ENCODE measurements at regions not wholly inside any gene's neighbourhood (a gene's known extent, or its start where the extent isn't known, plus 50 kb on each side); places are given as distances from the start of the nearest gene placed in this dataset.

DNA sequence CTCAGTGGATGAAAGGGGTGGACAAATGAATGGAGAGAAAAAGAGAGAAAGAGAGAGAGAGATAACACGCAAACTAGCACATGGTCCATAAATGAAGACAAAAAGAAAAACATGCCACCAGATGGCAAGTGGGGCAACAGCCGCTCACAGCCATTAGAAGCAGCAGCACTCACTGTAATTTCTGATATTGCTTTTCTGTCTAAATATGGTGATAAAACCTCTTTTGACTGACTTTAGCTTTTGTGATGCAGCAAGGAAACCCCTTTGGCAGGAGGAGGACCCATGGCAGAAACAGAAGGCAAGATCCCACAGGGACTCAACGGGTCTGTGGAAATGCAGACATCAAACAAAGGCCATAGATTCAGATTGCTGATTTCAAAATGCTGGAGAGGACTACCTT is 88.0 kb upstream of the CDH20 start:
- Histone ChIP-seq H3K79me2 (ENCODE audit: insufficient read depth, low read length) (no peaks in the 10 kb centered on the region), H3K9ac (ENCODE audit: low read length) (no peak overlapping the region), H3F3A (ENCODE audit: insufficient read depth, low read length) (no peaks in the 10 kb centered on the region), H3K4me3 (ENCODE audit: low read depth, low read length, poor library complexity, severe bottlenecking) (no peak overlapping the region), H3K36me3 (ENCODE audit: insufficient read depth, low read length) (no peaks in the 10 kb centered on the region), H3K9me2 (ENCODE audit: low read depth, low read length) (no peaks in the 10 kb centered on the region), H4K20me1 (ENCODE audit: insufficient read depth, low read length) (no peaks in the 10 kb centered on the region), H3K4me2 (ENCODE audit: low read length) (no peak overlapping the region), H3K9me3 (ENCODE audit: low read length) (no peaks in the 10 kb centered on the region), H3K27ac (ENCODE audit: low read depth, low read length, poor library complexity, severe bottlenecking) (no peak overlapping the region), H3K27me3 (ENCODE audit: insufficient read depth, low read length) (no peaks in the 10 kb centered on the region), H3K4me1 (ENCODE audit: insufficient read depth, low read length, severe bottlenecking) (no peaks in the 10 kb centered on the region), H2AFZ (ENCODE audit: low read length) (no peak overlapping the region)
- no peak for TF ChIP-seq EZH2 (IDR thresholded peaks at IDR 0.05; ENCODE audit: borderline replicate concordance, low read length)
- TF ChIP-seq, protein P1, sequence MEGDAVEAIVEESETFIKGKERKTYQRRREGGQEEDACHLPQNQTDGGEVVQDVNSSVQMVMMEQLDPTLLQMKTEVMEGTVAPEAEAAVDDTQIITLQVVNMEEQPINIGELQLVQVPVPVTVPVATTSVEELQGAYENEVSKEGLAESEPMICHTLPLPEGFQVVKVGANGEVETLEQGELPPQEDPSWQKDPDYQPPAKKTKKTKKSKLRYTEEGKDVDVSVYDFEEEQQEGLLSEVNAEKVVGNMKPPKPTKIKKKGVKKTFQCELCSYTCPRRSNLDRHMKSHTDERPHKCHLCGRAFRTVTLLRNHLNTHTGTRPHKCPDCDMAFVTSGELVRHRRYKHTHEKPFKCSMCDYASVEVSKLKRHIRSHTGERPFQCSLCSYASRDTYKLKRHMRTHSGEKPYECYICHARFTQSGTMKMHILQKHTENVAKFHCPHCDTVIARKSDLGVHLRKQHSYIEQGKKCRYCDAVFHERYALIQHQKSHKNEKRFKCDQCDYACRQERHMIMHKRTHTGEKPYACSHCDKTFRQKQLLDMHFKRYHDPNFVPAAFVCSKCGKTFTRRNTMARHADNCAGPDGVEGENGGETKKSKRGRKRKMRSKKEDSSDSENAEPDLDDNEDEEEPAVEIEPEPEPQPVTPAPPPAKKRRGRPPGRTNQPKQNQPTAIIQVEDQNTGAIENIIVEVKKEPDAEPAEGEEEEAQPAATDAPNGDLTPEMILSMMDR (IDR thresholded peaks at IDR 0.05; ENCODE audit: low read length): no peak

DNA sequence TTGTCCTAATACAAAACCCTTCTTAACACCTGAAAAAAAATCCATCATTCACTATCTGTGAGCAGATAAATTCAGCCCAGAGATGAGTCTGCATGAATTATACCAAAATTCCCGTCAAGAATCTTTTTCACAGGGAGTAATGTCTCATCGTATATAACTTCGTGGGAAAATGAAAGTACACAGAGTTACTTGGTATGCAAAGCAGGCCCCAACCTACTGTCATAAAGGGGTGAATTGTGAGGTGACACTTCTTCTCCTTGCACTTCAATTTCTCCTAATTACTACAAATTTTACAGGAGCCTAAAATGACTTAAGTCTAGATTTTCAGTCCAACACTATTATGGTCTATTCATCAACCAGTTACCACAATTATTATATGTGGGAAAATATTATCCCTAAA is 84.6 kb upstream of the CDH20 start:
- TF ChIP-seq, protein P1 (IDR thresholded peaks at IDR 0.05; ENCODE audit: low read length): no peak
- TF ChIP-seq EZH2 (IDR thresholded peaks at IDR 0.05; ENCODE audit: borderline replicate concordance, low read length): no peak
- H4K20me1 ChIP-seq (ENCODE audit: insufficient read depth, low read length): no peaks in the 10 kb centered on the region
- no peaks in the 10 kb centered on the region for H3K9me3 ChIP-seq (ENCODE audit: low read length)
- H3K9ac ChIP-seq (ENCODE audit: low read length): no peak overlapping the region
- no peak overlapping the region for H3K27ac ChIP-seq (ENCODE audit: low read depth, low read length, poor library complexity, severe bottlenecking)
- H3K27me3 ChIP-seq (ENCODE audit: insufficient read depth, low read length): no peaks in the 10 kb centered on the region
- H3F3A ChIP-seq (ENCODE audit: insufficient read depth, low read length): no peaks in the 10 kb centered on the region
- H3K9me2 ChIP-seq (ENCODE audit: low read depth, low read length): no peaks in the 10 kb centered on the region
- H3K36me3 ChIP-seq (ENCODE audit: insufficient read depth, low read length): no peaks in the 10 kb centered on the region
- H3K4me1 ChIP-seq (ENCODE audit: insufficient read depth, low read length, severe bottlenecking): no peaks in the 10 kb centered on the region
- H3K79me2 ChIP-seq (ENCODE audit: insufficient read depth, low read length): no peaks in the 10 kb centered on the region
- H3K4me2 ChIP-seq (ENCODE audit: low read length): no peak overlapping the region
- H3K4me3 ChIP-seq (ENCODE audit: low read depth, low read length, poor library complexity, severe bottlenecking): no peak overlapping the region
- H2AFZ ChIP-seq (ENCODE audit: low read length): no peak overlapping the region

DNA sequence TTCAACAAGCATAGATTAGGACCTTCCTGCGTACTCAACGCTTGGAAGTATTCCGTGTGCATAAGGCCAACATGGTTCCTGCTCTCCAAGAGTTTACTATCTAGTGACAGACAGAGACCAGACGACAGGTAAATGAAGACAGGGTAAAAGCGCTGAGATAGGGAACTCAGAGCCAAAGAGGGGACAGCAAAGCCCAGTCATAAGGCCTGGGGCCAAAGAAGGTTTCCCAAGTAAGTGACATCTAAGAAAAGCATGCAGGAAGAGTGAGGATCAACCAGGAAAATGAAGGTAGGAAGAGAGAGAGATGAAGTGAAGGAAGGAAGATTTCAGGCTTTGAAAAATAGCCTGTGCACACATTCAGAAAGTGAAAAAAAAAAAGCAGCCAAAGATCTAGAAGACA is 76.9 kb upstream of the CDH20 start:
- Histone ChIP-seq H3K9ac (ENCODE audit: low read length) (no peak overlapping the region), H3K4me3 (ENCODE audit: low read depth, low read length, poor library complexity, severe bottlenecking) (no peak overlapping the region), H3K4me1 (ENCODE audit: insufficient read depth, low read length, severe bottlenecking) (no peaks in the 10 kb centered on the region), H3K27me3 (ENCODE audit: insufficient read depth, low read length) (no peaks in the 10 kb centered on the region), H3K36me3 (ENCODE audit: insufficient read depth, low read length) (no peaks in the 10 kb centered on the region), H4K20me1 (ENCODE audit: insufficient read depth, low read length) (no peaks in the 10 kb centered on the region), H3K79me2 (ENCODE audit: insufficient read depth, low read length) (no peaks in the 10 kb centered on the region), H3K4me2 (ENCODE audit: low read length) (no peak overlapping the region), H3K27ac (ENCODE audit: low read depth, low read length, poor library complexity, severe bottlenecking) (no peak overlapping the region), H3K9me3 (ENCODE audit: low read length) (no peaks in the 10 kb centered on the region), H3F3A (ENCODE audit: insufficient read depth, low read length) (no peaks in the 10 kb centered on the region), H2AFZ (ENCODE audit: low read length) (no peak overlapping the region), H3K9me2 (ENCODE audit: low read depth, low read length) (no peaks in the 10 kb centered on the region)
- TF ChIP-seq, protein P1 (IDR thresholded peaks at IDR 0.05; ENCODE audit: low read length): no peak
- TF ChIP-seq EZH2 (IDR thresholded peaks at IDR 0.05; ENCODE audit: borderline replicate concordance, low read length): no peak

Data from OCI-LY1 (cell line).